SK-N-SH (cell line): ENCODE measurements at regions not wholly inside any gene's neighbourhood (a gene's known extent, or its start where the extent isn't known, plus 50 kb on each side); places are given as distances from the start of the nearest gene placed in this dataset.

Experiments
- ELF1 ChIP-seq: IDR thresholded peaks from 2 replicates; pipeline ENCODE4 v1.4.0; 2012
- EP300 ChIP-seq, 2 experiments: IDR thresholded peaks; 2 replicates each; pipeline versions ENCODE4 v1.4.0 to v1.6.1; 2012; ENCODE audit warnings: borderline replicate concordance in 1 of 2, low read depth in 1 of 2, low read length in 1 of 2
- FOXM1 ChIP-seq: IDR thresholded peaks from 2 replicates; pipeline ENCODE4 v1.4.0; 2012; ENCODE audit warnings: low read depth, mild to moderate bottlenecking
- NRF1 ChIP-seq: IDR thresholded peaks from 2 replicates; pipeline ENCODE4 v1.6.1; 2012; ENCODE audit warnings: low read depth, mild to moderate bottlenecking, low read length
- POLR2AphosphoS5 ChIP-seq: IDR thresholded peaks from 2 replicates; pipeline ENCODE4 v1.6.1; 2012; ENCODE audit warnings: low read depth, low read length
- RAD21 ChIP-seq: IDR thresholded peaks from 2 replicates; pipeline ENCODE4 v1.6.1; 2012; ENCODE audit warnings: mild to moderate bottlenecking, low read length
- RCOR1 ChIP-seq: fragments of 150-350 bp; IDR thresholded peaks from 2 replicates; pipeline ENCODE4 v1.6.1; 2017; ENCODE audit warnings: antibody characterized with exemption, low read length
- TF ChIP-seq, protein P1 (sequence below): fragments of 200-600 bp; sonication (generic); IDR thresholded peaks from 2 replicates; pipeline ENCODE4 v1.6.1; 2017; ENCODE audit warnings: antibody characterized with exemption, mild to moderate bottlenecking, moderate library complexity
- TF ChIP-seq, protein P2 (sequence below): IDR thresholded peaks from 2 replicates; pipeline ENCODE4; 2012
- TF ChIP-seq, protein P3 (sequence below): IDR thresholded peaks from 2 replicates; pipeline ENCODE4 v1.6.1; 2012; ENCODE audit warnings: mild to moderate bottlenecking, low read depth, low read length, moderate library complexity
- TF ChIP-seq, protein P4 (sequence below): fragments of 150-350 bp; IDR thresholded peaks from 2 replicates; pipeline ENCODE4 v1.6.1; 2017; ENCODE audit warnings: antibody characterized with exemption, low read length, low read depth, borderline replicate concordance

DNA sequence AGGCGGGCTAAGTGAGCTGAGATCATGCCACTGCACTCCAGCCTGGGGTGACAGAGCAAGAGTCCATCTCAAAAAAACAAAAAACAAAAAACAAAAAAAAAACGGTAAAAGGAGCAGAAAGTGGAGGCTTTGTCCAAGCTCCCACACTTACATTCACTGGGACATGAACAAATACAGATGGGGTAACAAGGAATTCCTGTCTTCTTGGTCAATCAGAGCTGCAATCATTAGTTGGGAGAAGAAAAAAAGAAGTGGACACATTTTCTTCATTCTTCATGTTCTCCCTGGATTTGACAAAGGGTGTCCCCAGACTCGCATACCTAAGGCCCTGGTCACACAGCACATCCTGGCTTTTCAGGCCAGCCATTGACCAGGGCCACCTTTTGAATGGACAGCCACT lies 124.6 kb downstream of the SOCS6 start:
- TF ChIP-seq, protein P1, sequence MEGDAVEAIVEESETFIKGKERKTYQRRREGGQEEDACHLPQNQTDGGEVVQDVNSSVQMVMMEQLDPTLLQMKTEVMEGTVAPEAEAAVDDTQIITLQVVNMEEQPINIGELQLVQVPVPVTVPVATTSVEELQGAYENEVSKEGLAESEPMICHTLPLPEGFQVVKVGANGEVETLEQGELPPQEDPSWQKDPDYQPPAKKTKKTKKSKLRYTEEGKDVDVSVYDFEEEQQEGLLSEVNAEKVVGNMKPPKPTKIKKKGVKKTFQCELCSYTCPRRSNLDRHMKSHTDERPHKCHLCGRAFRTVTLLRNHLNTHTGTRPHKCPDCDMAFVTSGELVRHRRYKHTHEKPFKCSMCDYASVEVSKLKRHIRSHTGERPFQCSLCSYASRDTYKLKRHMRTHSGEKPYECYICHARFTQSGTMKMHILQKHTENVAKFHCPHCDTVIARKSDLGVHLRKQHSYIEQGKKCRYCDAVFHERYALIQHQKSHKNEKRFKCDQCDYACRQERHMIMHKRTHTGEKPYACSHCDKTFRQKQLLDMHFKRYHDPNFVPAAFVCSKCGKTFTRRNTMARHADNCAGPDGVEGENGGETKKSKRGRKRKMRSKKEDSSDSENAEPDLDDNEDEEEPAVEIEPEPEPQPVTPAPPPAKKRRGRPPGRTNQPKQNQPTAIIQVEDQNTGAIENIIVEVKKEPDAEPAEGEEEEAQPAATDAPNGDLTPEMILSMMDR, result no peak
- TF ChIP-seq EP300 (IDR thresholded peaks at IDR 0.05; ENCODE audit: borderline replicate concordance in 1 of 2, low read depth in 1 of 2, low read length in 1 of 2), result no peak
- TF ChIP-seq ELF1, result no peak
- TF ChIP-seq, protein P2, sequence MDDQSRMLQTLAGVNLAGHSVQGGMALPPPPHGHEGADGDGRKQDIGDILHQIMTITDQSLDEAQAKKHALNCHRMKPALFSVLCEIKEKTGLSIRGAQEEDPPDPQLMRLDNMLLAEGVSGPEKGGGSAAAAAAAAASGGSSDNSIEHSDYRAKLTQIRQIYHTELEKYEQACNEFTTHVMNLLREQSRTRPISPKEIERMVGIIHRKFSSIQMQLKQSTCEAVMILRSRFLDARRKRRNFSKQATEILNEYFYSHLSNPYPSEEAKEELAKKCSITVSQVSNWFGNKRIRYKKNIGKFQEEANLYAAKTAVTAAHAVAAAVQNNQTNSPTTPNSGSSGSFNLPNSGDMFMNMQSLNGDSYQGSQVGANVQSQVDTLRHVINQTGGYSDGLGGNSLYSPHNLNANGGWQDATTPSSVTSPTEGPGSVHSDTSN, result no peak
- no peak for TF ChIP-seq NRF1
- TF ChIP-seq RAD21, result no peak
- no peak for TF ChIP-seq POLR2AphosphoS5
- no peak for TF ChIP-seq RCOR1
- TF ChIP-seq, protein P3, sequence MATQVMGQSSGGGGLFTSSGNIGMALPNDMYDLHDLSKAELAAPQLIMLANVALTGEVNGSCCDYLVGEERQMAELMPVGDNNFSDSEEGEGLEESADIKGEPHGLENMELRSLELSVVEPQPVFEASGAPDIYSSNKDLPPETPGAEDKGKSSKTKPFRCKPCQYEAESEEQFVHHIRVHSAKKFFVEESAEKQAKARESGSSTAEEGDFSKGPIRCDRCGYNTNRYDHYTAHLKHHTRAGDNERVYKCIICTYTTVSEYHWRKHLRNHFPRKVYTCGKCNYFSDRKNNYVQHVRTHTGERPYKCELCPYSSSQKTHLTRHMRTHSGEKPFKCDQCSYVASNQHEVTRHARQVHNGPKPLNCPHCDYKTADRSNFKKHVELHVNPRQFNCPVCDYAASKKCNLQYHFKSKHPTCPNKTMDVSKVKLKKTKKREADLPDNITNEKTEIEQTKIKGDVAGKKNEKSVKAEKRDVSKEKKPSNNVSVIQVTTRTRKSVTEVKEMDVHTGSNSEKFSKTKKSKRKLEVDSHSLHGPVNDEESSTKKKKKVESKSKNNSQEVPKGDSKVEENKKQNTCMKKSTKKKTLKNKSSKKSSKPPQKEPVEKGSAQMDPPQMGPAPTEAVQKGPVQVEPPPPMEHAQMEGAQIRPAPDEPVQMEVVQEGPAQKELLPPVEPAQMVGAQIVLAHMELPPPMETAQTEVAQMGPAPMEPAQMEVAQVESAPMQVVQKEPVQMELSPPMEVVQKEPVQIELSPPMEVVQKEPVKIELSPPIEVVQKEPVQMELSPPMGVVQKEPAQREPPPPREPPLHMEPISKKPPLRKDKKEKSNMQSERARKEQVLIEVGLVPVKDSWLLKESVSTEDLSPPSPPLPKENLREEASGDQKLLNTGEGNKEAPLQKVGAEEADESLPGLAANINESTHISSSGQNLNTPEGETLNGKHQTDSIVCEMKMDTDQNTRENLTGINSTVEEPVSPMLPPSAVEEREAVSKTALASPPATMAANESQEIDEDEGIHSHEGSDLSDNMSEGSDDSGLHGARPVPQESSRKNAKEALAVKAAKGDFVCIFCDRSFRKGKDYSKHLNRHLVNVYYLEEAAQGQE, result no peak
- TF ChIP-seq, protein P4, sequence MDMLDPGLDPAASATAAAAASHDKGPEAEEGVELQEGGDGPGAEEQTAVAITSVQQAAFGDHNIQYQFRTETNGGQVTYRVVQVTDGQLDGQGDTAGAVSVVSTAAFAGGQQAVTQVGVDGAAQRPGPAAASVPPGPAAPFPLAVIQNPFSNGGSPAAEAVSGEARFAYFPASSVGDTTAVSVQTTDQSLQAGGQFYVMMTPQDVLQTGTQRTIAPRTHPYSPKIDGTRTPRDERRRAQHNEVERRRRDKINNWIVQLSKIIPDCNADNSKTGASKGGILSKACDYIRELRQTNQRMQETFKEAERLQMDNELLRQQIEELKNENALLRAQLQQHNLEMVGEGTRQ, result no peak
- no peak for TF ChIP-seq FOXM1
